GM13977 (cell line): ENCODE measurements at regions not wholly inside any gene's neighbourhood (a gene's known extent, or its start where the extent isn't known, plus 50 kb on each side); places are given as distances from the start of the nearest gene placed in this dataset.

Source experiments
- DNase-seq: peaks from one replicate; pipeline ENCODE4 v3.0.0; 2012; ENCODE audit warnings: low spot score
- in situ Hi-C: fragments of 300-500 bp; cut with MboI; formaldehyde crosslinking; loops from one replicate; pipeline ENCODE4 v1.12.0; 2022; ENCODE audit warnings: low sequenced_read_pairs, low pct_unique_long_range_greater_than_20kb, mixed read lengths, inconsistent platforms; ENCODE audit not compliant: unreplicated experiment
- TF ChIP-seq, protein P1 (sequence below): IDR thresholded peaks from 2 replicates; pipeline ENCODE4 v1.5.1; 2012; ENCODE audit warnings: mild to moderate bottlenecking, control low read depth; ENCODE audit not compliant: insufficient read depth; ENCODE audit errors: extremely low read depth, missing control alignments

GRCh38 chr6:74750826-74751225 is 455.0 kb downstream of the COL12A1 start:
- in situ Hi-C loops, result no loop called here
- TF ChIP-seq, protein P1, sequence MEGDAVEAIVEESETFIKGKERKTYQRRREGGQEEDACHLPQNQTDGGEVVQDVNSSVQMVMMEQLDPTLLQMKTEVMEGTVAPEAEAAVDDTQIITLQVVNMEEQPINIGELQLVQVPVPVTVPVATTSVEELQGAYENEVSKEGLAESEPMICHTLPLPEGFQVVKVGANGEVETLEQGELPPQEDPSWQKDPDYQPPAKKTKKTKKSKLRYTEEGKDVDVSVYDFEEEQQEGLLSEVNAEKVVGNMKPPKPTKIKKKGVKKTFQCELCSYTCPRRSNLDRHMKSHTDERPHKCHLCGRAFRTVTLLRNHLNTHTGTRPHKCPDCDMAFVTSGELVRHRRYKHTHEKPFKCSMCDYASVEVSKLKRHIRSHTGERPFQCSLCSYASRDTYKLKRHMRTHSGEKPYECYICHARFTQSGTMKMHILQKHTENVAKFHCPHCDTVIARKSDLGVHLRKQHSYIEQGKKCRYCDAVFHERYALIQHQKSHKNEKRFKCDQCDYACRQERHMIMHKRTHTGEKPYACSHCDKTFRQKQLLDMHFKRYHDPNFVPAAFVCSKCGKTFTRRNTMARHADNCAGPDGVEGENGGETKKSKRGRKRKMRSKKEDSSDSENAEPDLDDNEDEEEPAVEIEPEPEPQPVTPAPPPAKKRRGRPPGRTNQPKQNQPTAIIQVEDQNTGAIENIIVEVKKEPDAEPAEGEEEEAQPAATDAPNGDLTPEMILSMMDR, result no peak
- DNase-seq, result no peak

GRCh38 chr6:74749211-74750147 is 456.4 kb downstream of the COL12A1 start:
- in situ Hi-C loops, result no loop called here
- TF ChIP-seq, protein P1, result no peak

DNA sequence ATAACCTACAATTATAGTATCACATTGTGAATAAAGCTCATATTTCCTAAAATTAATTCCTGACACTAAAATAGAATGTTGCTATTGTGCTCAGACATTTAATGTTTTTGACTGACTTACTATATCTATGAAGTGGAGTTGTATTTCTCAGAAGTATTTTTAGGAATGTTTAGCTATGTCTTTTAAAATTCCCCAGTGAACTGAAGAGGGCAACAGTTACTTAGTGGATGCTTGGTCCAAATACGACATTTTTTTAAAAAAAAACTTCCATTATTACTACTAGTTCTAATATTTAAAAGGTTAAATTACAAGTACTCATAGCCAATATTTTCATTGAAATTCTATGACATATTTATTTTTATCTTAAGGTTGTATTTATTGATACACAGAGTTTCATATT is 460.2 kb downstream of the COL12A1 start:
- in situ Hi-C loops, result no loop called here
- DNase-seq, result no peak
- TF ChIP-seq, protein P1, result no peak

More at GRCh38 chr6:74749211-74750147, 456.4 kb downstream of the COL12A1 start:
- no peak for DNase-seq

DNA sequence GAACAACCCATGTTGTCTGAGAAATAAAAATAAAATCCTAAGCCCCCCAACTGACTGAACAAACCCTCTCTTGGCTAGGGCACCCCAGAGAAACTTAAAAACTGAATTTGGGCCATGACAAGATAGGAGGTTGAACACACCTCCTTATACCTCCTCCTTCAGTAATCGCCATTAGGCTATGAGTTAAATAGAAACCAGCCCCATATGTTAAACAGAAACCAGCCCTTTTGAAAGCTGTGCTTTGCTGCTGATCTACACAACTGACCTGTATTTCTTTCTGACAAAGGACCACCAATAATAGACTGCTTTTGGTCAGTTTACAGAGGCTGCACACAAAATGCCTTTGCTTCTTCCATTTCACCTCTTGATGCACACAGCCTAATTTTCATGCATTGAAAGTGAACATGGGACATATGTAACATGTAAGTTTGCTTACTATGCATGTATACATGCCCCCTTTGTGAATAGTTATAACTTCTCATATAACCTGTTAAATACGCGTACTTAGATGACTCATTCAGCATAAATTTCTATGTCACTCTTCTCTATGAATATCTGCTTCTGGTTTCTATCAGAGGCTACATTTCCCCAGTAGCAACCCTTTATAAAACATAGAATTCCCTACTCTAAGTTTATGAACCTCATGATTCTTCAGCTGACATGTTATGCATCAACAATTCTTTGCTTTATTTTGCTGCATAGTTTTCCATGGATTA is 462.9 kb downstream of the COL12A1 start:
- TF ChIP-seq, protein P1, result no peak
- no peak for DNase-seq
- in situ Hi-C loops, result no loop called here

GRCh38 chr6:74741646-74742045 is 464.2 kb downstream of the COL12A1 start:
- in situ Hi-C loops, result no loop called here

GRCh38 chr6:74735304-74735703 is 470.5 kb downstream of the COL12A1 start:
- DNase-seq, result no peak
- TF ChIP-seq, protein P1, result no peak
- in situ Hi-C loops, result no loop called here

More at GRCh38 chr6:74741646-74742045, 464.2 kb downstream of the COL12A1 start:
- no peak for DNase-seq
- TF ChIP-seq, protein P1, result no peak
